Kidney (tissue), 13 donors: ENCODE measurements at regions not wholly inside any gene's neighbourhood (a gene's known extent, or its start where the extent isn't known, plus 50 kb on each side); places are given as distances from the start of the nearest gene placed in this dataset.
A peak's percentile ranks its signal among the peaks of the same experiment; 100 is the strongest.

ENCODE experiments used
- DNase-seq, 5 donors: peaks; one replicate each; pipeline ENCODE4 v3.0.0-alpha.2; 2013 to 2020
- FAIRE-seq: peaks from 2 replicates; lab custom pipeline; 2012; peaks lifted over from hg19 to GRCh38; lab: Jason Lieb, UNC
- H3K27ac ChIP-seq, 2 donors: one replicate each; pipeline ENCODE4 v1.7.0; 2013; ENCODE audit warnings: low read depth in 2 of 2, low read length in 2 of 2, inconsistent platforms in 1 of 2
- H3K27me3 ChIP-seq: one replicate; pipeline ENCODE4 v1.7.1; 2013; ENCODE audit warnings: low read length, inconsistent platforms; ENCODE audit not compliant: control insufficient read depth, insufficient read depth
- H3K36me3 ChIP-seq, 3 donors: one replicate each; pipeline versions ENCODE4 v1.7.0 to v1.7.1; 2013; ENCODE audit warnings: low read length in 3 of 3, control low read depth in 1 of 3, inconsistent platforms in 1 of 3; ENCODE audit not compliant: insufficient read depth in 3 of 3, control insufficient read depth in 2 of 3
- H3K4me1 ChIP-seq, 3 donors: one replicate each; pipeline versions ENCODE4 v1.7.0 to v1.7.1; 2013; ENCODE audit warnings: low read length in 3 of 3, inconsistent platforms in 1 of 3, low read depth in 1 of 3; ENCODE audit not compliant: control insufficient read depth in 2 of 3, insufficient read depth in 2 of 3
- H3K4me3 ChIP-seq, 3 donors: one replicate each; pipeline versions ENCODE4 v1.7.0 to v1.8.1; 2013; ENCODE audit warnings: low read length in 3 of 3, control low read depth in 1 of 3, inconsistent platforms in 1 of 3
- H3K9ac ChIP-seq, 3 donors: one replicate each; pipeline versions ENCODE4 v1.7.0 to v1.7.1; 2013; ENCODE audit warnings: low read length in 3 of 3, control low read depth in 1 of 3, inconsistent platforms in 1 of 3
- H3K9me3 ChIP-seq, 3 donors: one replicate each; pipeline versions ENCODE4 v1.7.0 to v1.7.1; 2013; ENCODE audit warnings: low read length in 3 of 3, control low read depth in 1 of 3, inconsistent platforms in 1 of 3; ENCODE audit not compliant: control insufficient read depth in 2 of 3, insufficient read depth in 1 of 3
- intact Hi-C: fragments of 100-400 bp; cut with DNase I; formaldehyde crosslinking; loops from one replicate; pipeline ENCODE4 v1.11.1; 2022
- TF ChIP-seq, protein P1 (sequence below): IDR thresholded peaks from 3 replicates; pipeline ENCODE4 v1.5.1; 2012; ENCODE audit warnings: mild to moderate bottlenecking, moderate library complexity, borderline replicate concordance; ENCODE audit not compliant: insufficient read depth; ENCODE audit errors: extremely low read depth
- donor health status: control.
- donor health status: control.
- donor health status: control.
- donor health status: control.
- donor health status: control.
- donor health status: DM: yes; HTN: yes; CAD: no.
- donor health status: Normal renal cell carcinoma (clear cell type).

GRCh38 chr14:87304404-87304803 lies 688.6 kb downstream of the GALC start:
- DNase-seq (no peak), FAIRE-seq (no peak)
- H3K4me3 ChIP-seq, result no peak overlapping the region
- H3K9ac ChIP-seq, result no peak overlapping the region
- no peaks in the 10 kb centered on the region for H3K9me3 ChIP-seq
- no peaks in the 10 kb centered on the region for H3K27me3 ChIP-seq
- TF ChIP-seq, protein P1, sequence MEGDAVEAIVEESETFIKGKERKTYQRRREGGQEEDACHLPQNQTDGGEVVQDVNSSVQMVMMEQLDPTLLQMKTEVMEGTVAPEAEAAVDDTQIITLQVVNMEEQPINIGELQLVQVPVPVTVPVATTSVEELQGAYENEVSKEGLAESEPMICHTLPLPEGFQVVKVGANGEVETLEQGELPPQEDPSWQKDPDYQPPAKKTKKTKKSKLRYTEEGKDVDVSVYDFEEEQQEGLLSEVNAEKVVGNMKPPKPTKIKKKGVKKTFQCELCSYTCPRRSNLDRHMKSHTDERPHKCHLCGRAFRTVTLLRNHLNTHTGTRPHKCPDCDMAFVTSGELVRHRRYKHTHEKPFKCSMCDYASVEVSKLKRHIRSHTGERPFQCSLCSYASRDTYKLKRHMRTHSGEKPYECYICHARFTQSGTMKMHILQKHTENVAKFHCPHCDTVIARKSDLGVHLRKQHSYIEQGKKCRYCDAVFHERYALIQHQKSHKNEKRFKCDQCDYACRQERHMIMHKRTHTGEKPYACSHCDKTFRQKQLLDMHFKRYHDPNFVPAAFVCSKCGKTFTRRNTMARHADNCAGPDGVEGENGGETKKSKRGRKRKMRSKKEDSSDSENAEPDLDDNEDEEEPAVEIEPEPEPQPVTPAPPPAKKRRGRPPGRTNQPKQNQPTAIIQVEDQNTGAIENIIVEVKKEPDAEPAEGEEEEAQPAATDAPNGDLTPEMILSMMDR, result no peak
- no peaks in the 10 kb centered on the region for H3K4me1 ChIP-seq
- no peak overlapping the region for H3K27ac ChIP-seq
- no peaks in the 10 kb centered on the region for H3K36me3 ChIP-seq
- intact Hi-C loops, result no loop called here

DNA sequence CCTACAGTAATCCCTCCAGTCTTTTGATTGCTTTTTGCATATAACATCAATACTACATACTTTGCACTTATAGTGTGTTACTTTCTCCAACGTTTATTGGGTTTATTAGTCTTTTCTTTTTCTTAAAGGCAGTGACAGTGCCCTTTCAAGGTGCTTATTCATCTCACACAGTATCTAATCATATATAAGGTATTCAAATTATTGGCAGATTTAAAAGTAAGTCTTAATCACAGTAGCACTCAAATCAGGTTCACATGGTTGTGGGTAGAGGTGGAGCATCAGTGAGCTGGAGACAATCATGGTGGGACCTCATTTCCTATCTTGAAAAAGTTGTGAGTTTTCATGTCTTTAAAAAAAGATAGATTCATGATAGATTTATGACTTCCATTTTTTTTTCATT lies 706.2 kb downstream of the GALC start:
- Histone ChIP-seq H3K36me3 (no peaks in the 10 kb centered on the region), H3K4me1 (no peaks in the 10 kb centered on the region), H3K27me3 (no peaks in the 10 kb centered on the region), H3K4me3 (no peak overlapping the region), H3K27ac (no peak overlapping the region), H3K9me3 (no peaks in the 10 kb centered on the region), H3K9ac (no peak overlapping the region)
- DNase-seq (no peak), FAIRE-seq (no peak)
- intact Hi-C loops, result no loop called here
- TF ChIP-seq, protein P1, result no peak

- no peaks in the 10 kb centered on the region for H3K4me1 ChIP-seq
- intact Hi-C loops, result no loop called here
- no peak for FAIRE-seq
- H3K27ac ChIP-seq, result no peak overlapping the region
- DNase-seq, result no peak
- H3K9ac ChIP-seq, result no peak overlapping the region
- H3K36me3 ChIP-seq, result no peaks in the 10 kb centered on the region
- no peak overlapping the region for H3K4me3 ChIP-seq
- TF ChIP-seq, protein P1, result no peak
- H3K9me3 ChIP-seq, result no peaks in the 10 kb centered on the region
- no peaks in the 10 kb centered on the region for H3K27me3 ChIP-seq
Measured at GRCh38 chr14:87286191-87286590, 706.8 kb downstream of the GALC start.

- Histone ChIP-seq H3K27me3 (no peaks in the 10 kb centered on the region), H3K27ac (no peak overlapping the region), H3K9me3 (no peaks in the 10 kb centered on the region), H3K4me3 (no peak overlapping the region), H3K9ac (no peak overlapping the region), H3K4me1 (no peaks in the 10 kb centered on the region), H3K36me3 (no peaks in the 10 kb centered on the region)
- intact Hi-C loops, result no loop called here
- TF ChIP-seq, protein P1, result no peak
- DNase-seq (peak in 3 of 5 donors; percentile 9 to 50 (median 30)), FAIRE-seq (no peak)
Measured at GRCh38 chr14:87285506-87285905, 707.5 kb downstream of the GALC start.
